H1 (cell line): ENCODE measurements at regions not wholly inside any gene's neighbourhood (a gene's known extent, or its start where the extent isn't known, plus 50 kb on each side); places are given as distances from the start of the nearest gene placed in this dataset.

Experiments used
- CTCF ChIP-seq, 3 experiments: IDR thresholded peaks; 1 replicate in 2 of 3; 2 replicates in 1 of 3; pipeline versions ENCODE4 v1.5.1 to v1.6.1; 2011; ENCODE audit warnings: low read length in 3 of 3, mild to moderate bottlenecking in 3 of 3, inconsistent platforms in 2 of 3, low read depth in 1 of 3, moderate library complexity in 1 of 3; ENCODE audit not compliant: insufficient read depth in 1 of 3; ENCODE audit errors: control extremely low read depth in 1 of 3
- RAD21 ChIP-seq, 2 experiments: IDR thresholded peaks in 1 of 2; conservative IDR thresholded peaks in 1 of 2; 2 replicates each; pipeline ENCODE4 v1.6.1; 2011; ENCODE audit warnings: low read depth in 2 of 2, low read length in 2 of 2, improper control_type of control experiment in 1 of 2, inconsistent platforms in 1 of 2, mild to moderate bottlenecking in 1 of 2, moderate library complexity in 1 of 2

GRCh38 chr7:125355899-125356298 lies 426.3 kb upstream of the POT1 start:
- no peak for TF ChIP-seq RAD21 (IDR thresholded peaks at IDR 0.05 in 1 of 2, conservative IDR thresholded peaks at IDR 0.05 in 1 of 2; ENCODE audit: low read depth in 2 of 2, low read length in 2 of 2)
- TF ChIP-seq CTCF (IDR thresholded peaks at IDR 0.05; ENCODE audit: control extremely low read depth in 1 of 3, insufficient read depth in 1 of 3, low read depth in 1 of 3, low read length in 3 of 3), result no peak
